ENCODE measurements at regions not wholly inside any gene's neighbourhood (a gene's known extent, or its start where the extent isn't known, plus 50 kb on each side); places are given as distances from the start of the nearest gene placed in this dataset.

DNA sequence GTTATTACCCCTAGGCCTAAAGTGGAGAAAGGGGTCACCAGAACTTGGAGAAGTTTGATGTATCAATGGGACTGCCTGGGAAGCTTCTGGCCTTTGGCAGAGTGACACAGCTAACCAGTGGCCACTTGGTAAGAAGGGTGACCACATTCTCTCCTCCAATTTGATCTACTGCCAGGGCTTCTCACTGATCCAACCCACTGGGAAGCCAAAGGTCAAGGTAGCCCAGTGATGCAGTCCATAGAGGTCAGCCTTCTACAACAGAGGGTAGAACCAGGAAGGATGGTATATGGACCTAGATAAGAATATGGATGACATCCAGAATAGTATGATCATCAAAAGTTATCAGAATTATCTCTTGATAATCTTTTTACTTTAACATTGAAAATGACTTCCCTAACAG, 493.6 kb downstream of the NYAP2 start:
- no peak for TF ChIP-seq POLR2A (IDR thresholded peaks at IDR 0.05; ENCODE audit: low read depth, low read length)
- no peak for TF ChIP-seq POLR2AphosphoS5 (IDR thresholded peaks at IDR 0.05; ENCODE audit: low read depth, low read length)
- TF ChIP-seq TAF1 (IDR thresholded peaks at IDR 0.05; ENCODE audit: low read depth, low read length) = no peak
- no peak for TF ChIP-seq PAX5 (IDR thresholded peaks at IDR 0.05; ENCODE audit: insufficient read depth, low read length, severe bottlenecking)
- TF ChIP-seq SPI1 (IDR thresholded peaks at IDR 0.05; ENCODE audit: low read depth, low read length) = no peak
- TF ChIP-seq POU2F2 (IDR thresholded peaks at IDR 0.05; ENCODE audit: low read depth, low read length) = no peak
